CD4-positive, alpha-beta T cell treated with Interleukin-2 at 100 ng/mL for 4 hours (primary cell): ENCODE measurements at regions not wholly inside any gene's neighbourhood (a gene's known extent, or its start where the extent isn't known, plus 50 kb on each side); places are given as distances from the start of the nearest gene placed in this dataset.
"Not testable (repeated sequence)": the region's sequence is repeated elsewhere in the genome, so short reads cannot be mapped to it uniquely, and the experiment has no call there.

ENCODE experiments used
- DNase-seq: peaks from one replicate; pipeline ENCODE4 v3.0.0-alpha.2; 2020; ENCODE audit warnings: low spot score

GRCh38 chr6:119444642-119445557 lies 95.3 kb upstream of the MAN1A1 start:
- no peak for DNase-seq

- no peak for DNase-seq
Observed at GRCh38 chr6:119443993-119444641, 94.6 kb upstream of the MAN1A1 start.

GRCh38 chr6:119442776-119443184 lies 93.2 kb upstream of the MAN1A1 start:
- DNase-seq = no peak

GRCh38 chr6:119440953-119441352 lies 91.4 kb upstream of the MAN1A1 start:
- DNase-seq = no peak

GRCh38 chr6:119436583-119436982 lies 87.0 kb upstream of the MAN1A1 start:
- no peak for DNase-seq

GRCh38 chr6:119431799-119432198 lies 82.2 kb upstream of the MAN1A1 start:
- no peak for DNase-seq

GRCh38 chr6:119430805-119431204 lies 81.2 kb upstream of the MAN1A1 start:
- DNase-seq = no peak

- no peak for DNase-seq
Observed at GRCh38 chr6:119428633-119429032, 79.1 kb upstream of the MAN1A1 start.

GRCh38 chr6:119426619-119427018 lies 77.1 kb upstream of the MAN1A1 start:
- no peak for DNase-seq

- DNase-seq = no peak
Observed at GRCh38 chr6:119423996-119424395, 74.4 kb upstream of the MAN1A1 start.

- not testable (repeated sequence) for DNase-seq
Observed at GRCh38 chr6:119418084-119418483, 68.5 kb upstream of the MAN1A1 start.

- no peak for DNase-seq
Observed at GRCh38 chr6:119407156-119407555, 57.6 kb upstream of the MAN1A1 start.

- DNase-seq = not testable (repeated sequence)
Observed at GRCh38 chr6:119405114-119405513, 55.6 kb upstream of the MAN1A1 start.
